ENCODE measurements at regions not wholly inside any gene's neighbourhood (a gene's known extent, or its start where the extent isn't known, plus 50 kb on each side); places are given as distances from the start of the nearest gene placed in this dataset.

GRCh38 chr3:64808061-64808460, 120.3 kb upstream of the ADAMTS9 start:
- Mint-ChIP-seq H3K36me3 (no peaks in the 10 kb centered on the region), H3K4me3 (no peak overlapping the region), H3K27ac (no peak overlapping the region), H3K27me3 (ENCODE audit: low read depth) (peaks cover 4% of the 10 kb centered on the region; the same call in 1 of the 2 replicates), H3K4me1 (no peaks in the 10 kb centered on the region), H3K9me3 (peaks cover 4% of the 10 kb centered on the region; the same call in 1 of the 2 replicates)
- ChIA-PET CTCF (interaction anchor here (1.4 kb wide), 1 partner anchor 278 kb away, joined by 3 read pairs; no protein-coding TSS in a partner anchor), POLR2A (no interaction called here)
- TF ChIP-seq ATF6 (CRISPR knock-in tag; IDR thresholded peaks at IDR 0.05), result no peak
- no peak for TF ChIP-seq PREB (CRISPR knock-in tag; IDR thresholded peaks at IDR 0.05; ENCODE audit: borderline replicate concordance)
- no peak for TF ChIP-seq ZNF138 (CRISPR knock-in tag; conservative IDR thresholded peaks at IDR 0.05)
- no peak for TF ChIP-seq ZNF423 (CRISPR knock-in tag; IDR thresholded peaks at IDR 0.05)
- no peak for TF ChIP-seq STAT6 (CRISPR knock-in tag; conservative IDR thresholded peaks at IDR 0.05; ENCODE audit: low read depth)
- TF ChIP-seq ZBTB43 (CRISPR knock-in tag; IDR thresholded peaks at IDR 0.05), result no peak
- ATAC-seq (no peak), DNase-seq (ENCODE audit: low spot score) (no peak)

- Mint-ChIP-seq H3K36me3 (no peaks in the 10 kb centered on the region), H3K4me3 (no peak overlapping the region)
These were observed 119.1 kb upstream of the ADAMTS9 start for GRCh38 chr3:64806668-64807605.

GRCh38 chr3:64805978-64806377, 118.2 kb upstream of the ADAMTS9 start:
- no peak overlapping the region for H3K4me3 Mint-ChIP-seq
- no peaks in the 10 kb centered on the region for H3K36me3 Mint-ChIP-seq
- CTCF ChIA-PET, result no interaction called here
- DNase-seq (ENCODE audit: low spot score), result no peak
- POLR2A ChIA-PET, result no interaction called here
- peaks cover 4% of the 10 kb centered on the region; the same call in 1 of the 2 replicates for H3K27me3 Mint-ChIP-seq (ENCODE audit: low read depth)
- ATAC-seq, result no peak
- H3K4me1 Mint-ChIP-seq, result 0 out of 2 replicates have a peak, but pooled peaks cover 3% of the 10 kb centered on the region
- no peaks in the 10 kb centered on the region for H3K9me3 Mint-ChIP-seq
- H3K27ac Mint-ChIP-seq, result no peak overlapping the region
- TF ChIP-seq STAT6 (CRISPR knock-in tag; conservative IDR thresholded peaks at IDR 0.05; ENCODE audit: low read depth) (no peak), ATF1 (CRISPR knock-in tag; IDR thresholded peaks at IDR 0.05) (no peak), CREB1 (CRISPR knock-in tag; IDR thresholded peaks at IDR 0.05) (no peak), GRHL2 (CRISPR knock-in tag; IDR thresholded peaks at IDR 0.05; ENCODE audit: insufficient replicate concordance, severe bottlenecking) (no peak), ZNF232 (CRISPR knock-in tag; IDR thresholded peaks at IDR 0.05) (no peak), KAT7 (CRISPR knock-in tag; IDR thresholded peaks at IDR 0.05; ENCODE audit: borderline replicate concordance) (no peak), CDX4 (CRISPR knock-in tag; IDR thresholded peaks at IDR 0.05; ENCODE audit: borderline replicate concordance) (no peak), RELA (CRISPR knock-in tag; IDR thresholded peaks at IDR 0.05; ENCODE audit: borderline replicate concordance) (no peak), ZNF396 (CRISPR knock-in tag; IDR thresholded peaks at IDR 0.05; ENCODE audit: borderline replicate concordance) (no peak), HMGA2 (CRISPR knock-in tag; IDR thresholded peaks at IDR 0.05) (no peak)

More at GRCh38 chr3:64806668-64807605, 119.1 kb upstream of the ADAMTS9 start:
- H3K27me3 Mint-ChIP-seq (ENCODE audit: low read depth), result peaks cover 4% of the 10 kb centered on the region; the same call in 1 of the 2 replicates
- ATAC-seq (no peak), DNase-seq (ENCODE audit: low spot score) (no peak)
- ChIA-PET POLR2A (no interaction called here), CTCF (interaction anchor here (0.6 to 1.4 kb wide), 3 partner anchors 8 to 387 kb away, joined by 3 read pairs; no protein-coding TSS in a partner anchor)
- no peaks in the 10 kb centered on the region for H3K9me3 Mint-ChIP-seq
- TF ChIP-seq E2F4 (CRISPR knock-in tag; IDR thresholded peaks at IDR 0.05; ENCODE audit: borderline replicate concordance, low read depth), result no peak
- no peak overlapping the region for H3K27ac Mint-ChIP-seq
- 0 out of 2 replicates have a peak, but pooled peaks cover 3% of the 10 kb centered on the region for H3K4me1 Mint-ChIP-seq

Measured in WTC11 (cell line).